ENCODE measurements at regions not wholly inside any gene's neighbourhood (a gene's known extent, or its start where the extent isn't known, plus 50 kb on each side); places are given as distances from the start of the nearest gene placed in this dataset.

GRCh38 chr12:97177481-97177880, 270.4 kb downstream of the NEDD1 start:
- no peak for DNase-seq (ENCODE audit: low read depth in 2 of 2)

- DNase-seq (ENCODE audit: low read depth in 2 of 2) = no peak
Observed at GRCh38 chr12:97181571-97182265, 274.7 kb downstream of the NEDD1 start.

GRCh38 chr12:97182769-97183168, 275.7 kb downstream of the NEDD1 start:
- DNase-seq (ENCODE audit: low read depth in 2 of 2) = no peak

GRCh38 chr12:97184127-97184773, 277.2 kb downstream of the NEDD1 start:
- no peak for DNase-seq (ENCODE audit: low read depth in 2 of 2)

- no peak for DNase-seq (ENCODE audit: low read depth in 2 of 2)
Observed at GRCh38 chr12:97185567-97185966, 277.0 kb upstream of the RMST start.

- DNase-seq (ENCODE audit: low read depth in 2 of 2) = no peak
Observed at GRCh38 chr12:97194546-97194945, 268.1 kb upstream of the RMST start.

GRCh38 chr12:97200181-97200580, 262.4 kb upstream of the RMST start:
- no peak for DNase-seq (ENCODE audit: low read depth in 2 of 2)

GRCh38 chr12:97203408-97203807, 259.2 kb upstream of the RMST start:
- DNase-seq (ENCODE audit: low read depth in 2 of 2) = no peak

- DNase-seq (ENCODE audit: low read depth in 2 of 2) = no peak
Observed at GRCh38 chr12:97209997-97210396, 252.6 kb upstream of the RMST start.

- DNase-seq (ENCODE audit: low read depth in 2 of 2) = no peak
Observed at GRCh38 chr12:97211416-97211930, 251.1 kb upstream of the RMST start.

- no peak for DNase-seq (ENCODE audit: low read depth in 2 of 2)
Observed at GRCh38 chr12:97216848-97217247, 245.8 kb upstream of the RMST start.

GRCh38 chr12:97222391-97222790, 240.2 kb upstream of the RMST start:
- no peak for DNase-seq (ENCODE audit: low read depth in 2 of 2)

GRCh38 chr12:97223419-97223818, 239.2 kb upstream of the RMST start:
- DNase-seq (ENCODE audit: low read depth in 2 of 2) = no peak

- DNase-seq (ENCODE audit: low read depth in 2 of 2) = no peak
Observed at GRCh38 chr12:97229004-97229403, 233.6 kb upstream of the RMST start.

GRCh38 chr12:97235102-97235501, 227.5 kb upstream of the RMST start:
- DNase-seq (ENCODE audit: low read depth in 2 of 2) = no peak

- DNase-seq (ENCODE audit: low read depth in 2 of 2) = no peak
Observed at GRCh38 chr12:97246368-97246767, 216.2 kb upstream of the RMST start.

GRCh38 chr12:97250483-97250882, 212.1 kb upstream of the RMST start:
- DNase-seq (ENCODE audit: low read depth in 2 of 2) = no peak

GRCh38 chr12:97257726-97258125, 204.9 kb upstream of the RMST start:
- DNase-seq (ENCODE audit: low read depth in 2 of 2) = no peak

GRCh38 chr12:97259098-97259497, 203.5 kb upstream of the RMST start:
- no peak for DNase-seq (ENCODE audit: low read depth in 2 of 2)

GRCh38 chr12:97260786-97261185, 201.8 kb upstream of the RMST start:
- DNase-seq (ENCODE audit: low read depth in 2 of 2) = no peak

- DNase-seq (ENCODE audit: low read depth in 2 of 2) = no peak
Observed at GRCh38 chr12:97267166-97267565, 195.4 kb upstream of the RMST start.

GRCh38 chr12:97267594-97268202, 194.9 kb upstream of the RMST start:
- DNase-seq (ENCODE audit: low read depth in 2 of 2) = no peak

GRCh38 chr12:97272471-97272870, 190.1 kb upstream of the RMST start:
- no peak for DNase-seq (ENCODE audit: low read depth in 2 of 2)

Data from fibroblast of skin of left biceps (primary cell).